ENCODE measurements at regions not wholly inside any gene's neighbourhood (a gene's known extent, or its start where the extent isn't known, plus 50 kb on each side); places are given as distances from the start of the nearest gene placed in this dataset.

- no peaks in the 10 kb centered on the region for H3K36me3 Mint-ChIP-seq (ENCODE audit: low read depth, unreplicated experiment)
- H3K9me3 Mint-ChIP-seq (ENCODE audit: unreplicated experiment), result no peaks in the 10 kb centered on the region
- H3K27ac ChIP-seq (ENCODE audit: low read depth, low read length), result no peak overlapping the region
- H3K4me3 ChIP-seq (ENCODE audit: insufficient read depth, low read depth, low read length), result no peak overlapping the region
- no peak overlapping the region for H3K4me3 Mint-ChIP-seq (ENCODE audit: unreplicated experiment)
- no peaks in the 10 kb centered on the region for H3K27me3 ChIP-seq (ENCODE audit: insufficient read depth, low read length)
- H3K9ac ChIP-seq (ENCODE audit: low read length), result no peak overlapping the region
- H3K9me3 ChIP-seq (ENCODE audit: insufficient read depth, low read depth, low read length), result no peaks in the 10 kb centered on the region
- no peaks in the 10 kb centered on the region for H3K36me3 ChIP-seq (ENCODE audit: insufficient read depth, low read length)
- no peak overlapping the region for H3K27ac Mint-ChIP-seq (ENCODE audit: unreplicated experiment)
- no peak overlapping the region for H2AFZ ChIP-seq (ENCODE audit: low read depth, low read length)
- H3K27me3 Mint-ChIP-seq (ENCODE audit: low read depth, unreplicated experiment), result no peaks in the 10 kb centered on the region
- no peaks in the 10 kb centered on the region for H3K4me1 Mint-ChIP-seq (ENCODE audit: low read depth, unreplicated experiment)
- DNase-seq (ENCODE audit: low read depth) (no peak), FAIRE-seq (no peak)
- H3K4me1 ChIP-seq (ENCODE audit: insufficient read depth, low read length), result no peaks in the 10 kb centered on the region
- no peak overlapping the region for H3K4me2 ChIP-seq (ENCODE audit: low read length)
- no peaks in the 10 kb centered on the region for H3K79me2 ChIP-seq (ENCODE audit: insufficient read depth, low read length)
- H4K20me1 ChIP-seq (ENCODE audit: insufficient read depth, low read length), result no peaks in the 10 kb centered on the region
- TF ChIP-seq CTCF (IDR thresholded peaks at IDR 0.05; ENCODE audit: insufficient read depth, low read depth, low read length), result no peak
- TF ChIP-seq EZH2 (IDR thresholded peaks at IDR 0.05; ENCODE audit: insufficient read depth, low read length), result no peak
Observed at GRCh38 chr2:154556146-154556545, 142.3 kb upstream of the KCNJ3 start.

DNA sequence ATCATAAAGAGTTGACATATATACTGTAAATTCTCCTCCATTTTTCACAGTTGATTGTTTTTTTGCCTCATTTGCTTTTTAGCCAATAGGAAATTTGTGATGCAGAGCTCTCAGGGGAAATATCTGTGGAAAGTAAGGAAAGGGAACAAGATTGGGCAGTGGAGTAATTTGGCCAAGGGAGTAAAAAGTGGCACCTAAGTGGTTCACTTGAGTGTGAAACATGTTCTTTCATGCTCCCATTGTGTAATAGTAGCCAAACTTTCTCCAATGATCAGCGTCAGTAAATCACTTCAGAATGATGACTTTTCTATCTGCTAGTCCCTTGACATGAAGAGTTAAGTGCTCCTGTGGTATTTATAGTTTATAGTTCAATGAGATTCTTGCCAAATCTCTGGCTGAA is 141.9 kb upstream of the KCNJ3 start:
- no peak for TF ChIP-seq EZH2 (IDR thresholded peaks at IDR 0.05; ENCODE audit: insufficient read depth, low read length)
- no peak for TF ChIP-seq CTCF (IDR thresholded peaks at IDR 0.05; ENCODE audit: insufficient read depth, low read depth, low read length)
- Mint-ChIP-seq H3K36me3 (ENCODE audit: low read depth, unreplicated experiment) (no peaks in the 10 kb centered on the region), H3K4me1 (ENCODE audit: low read depth, unreplicated experiment) (no peaks in the 10 kb centered on the region), H3K27ac (ENCODE audit: unreplicated experiment) (no peak overlapping the region), H3K27me3 (ENCODE audit: low read depth, unreplicated experiment) (no peaks in the 10 kb centered on the region), H3K9me3 (ENCODE audit: unreplicated experiment) (no peaks in the 10 kb centered on the region), H3K4me3 (ENCODE audit: unreplicated experiment) (no peak overlapping the region)
- no peak overlapping the region for H3K9ac ChIP-seq (ENCODE audit: low read length)
- no peaks in the 10 kb centered on the region for H4K20me1 ChIP-seq (ENCODE audit: insufficient read depth, low read length)
- no peaks in the 10 kb centered on the region for H3K36me3 ChIP-seq (ENCODE audit: insufficient read depth, low read length)
- no peaks in the 10 kb centered on the region for H3K9me3 ChIP-seq (ENCODE audit: insufficient read depth, low read depth, low read length)
- no peaks in the 10 kb centered on the region for H3K4me1 ChIP-seq (ENCODE audit: insufficient read depth, low read length)
- H3K27ac ChIP-seq (ENCODE audit: low read depth, low read length), result no peak overlapping the region
- no peaks in the 10 kb centered on the region for H3K79me2 ChIP-seq (ENCODE audit: insufficient read depth, low read length)
- H3K27me3 ChIP-seq (ENCODE audit: insufficient read depth, low read length), result no peaks in the 10 kb centered on the region
- FAIRE-seq, result no peak
- no peak overlapping the region for H2AFZ ChIP-seq (ENCODE audit: low read depth, low read length)
- no peak for DNase-seq (ENCODE audit: low read depth)
- H3K4me2 ChIP-seq (ENCODE audit: low read length), result no peak overlapping the region
- no peak overlapping the region for H3K4me3 ChIP-seq (ENCODE audit: insufficient read depth, low read depth, low read length)

DNA sequence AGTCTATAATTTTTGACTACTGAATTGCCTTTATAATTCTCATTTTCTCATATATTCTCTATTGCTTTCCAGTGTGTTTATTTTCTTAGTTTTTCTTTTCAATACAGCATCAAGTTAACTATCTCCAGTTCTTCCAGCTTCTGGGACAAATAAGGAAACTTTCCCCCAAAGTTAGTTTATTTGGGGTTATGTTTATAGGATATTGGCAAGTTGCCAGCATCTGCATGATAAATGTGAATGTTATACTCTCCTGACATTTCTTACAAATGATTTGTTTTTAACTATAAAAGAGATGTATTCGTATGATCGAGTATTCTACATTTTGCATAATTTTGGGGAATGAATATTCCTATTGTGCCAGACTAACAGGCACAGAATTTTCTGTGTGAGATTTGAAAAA is 140.6 kb upstream of the KCNJ3 start:
- no peaks in the 10 kb centered on the region for H3K79me2 ChIP-seq (ENCODE audit: insufficient read depth, low read length)
- H3K27me3 ChIP-seq (ENCODE audit: insufficient read depth, low read length), result no peaks in the 10 kb centered on the region
- H3K27me3 Mint-ChIP-seq (ENCODE audit: low read depth, unreplicated experiment), result no peaks in the 10 kb centered on the region
- FAIRE-seq (no peak), DNase-seq (ENCODE audit: low read depth) (no peak)
- no peaks in the 10 kb centered on the region for H3K4me1 Mint-ChIP-seq (ENCODE audit: low read depth, unreplicated experiment)
- H3K4me1 ChIP-seq (ENCODE audit: insufficient read depth, low read length), result no peaks in the 10 kb centered on the region
- no peaks in the 10 kb centered on the region for H3K9me3 ChIP-seq (ENCODE audit: insufficient read depth, low read depth, low read length)
- no peak overlapping the region for H2AFZ ChIP-seq (ENCODE audit: low read depth, low read length)
- no peak overlapping the region for H3K4me3 ChIP-seq (ENCODE audit: insufficient read depth, low read depth, low read length)
- TF ChIP-seq EZH2 (IDR thresholded peaks at IDR 0.05; ENCODE audit: insufficient read depth, low read length) (no peak), CTCF (IDR thresholded peaks at IDR 0.05; ENCODE audit: insufficient read depth, low read depth, low read length) (no peak)
- H3K36me3 ChIP-seq (ENCODE audit: insufficient read depth, low read length), result no peaks in the 10 kb centered on the region
- H3K27ac Mint-ChIP-seq (ENCODE audit: unreplicated experiment), result no peak overlapping the region
- no peak overlapping the region for H3K9ac ChIP-seq (ENCODE audit: low read length)
- H3K36me3 Mint-ChIP-seq (ENCODE audit: low read depth, unreplicated experiment), result no peaks in the 10 kb centered on the region
- H3K27ac ChIP-seq (ENCODE audit: low read depth, low read length), result no peak overlapping the region
- no peaks in the 10 kb centered on the region for H3K9me3 Mint-ChIP-seq (ENCODE audit: unreplicated experiment)
- H3K4me3 Mint-ChIP-seq (ENCODE audit: unreplicated experiment), result no peak overlapping the region
- H4K20me1 ChIP-seq (ENCODE audit: insufficient read depth, low read length), result no peaks in the 10 kb centered on the region
- no peak overlapping the region for H3K4me2 ChIP-seq (ENCODE audit: low read length)
